H1 (cell line): ENCODE measurements at regions not wholly inside any gene's neighbourhood (a gene's known extent, or its start where the extent isn't known, plus 50 kb on each side); places are given as distances from the start of the nearest gene placed in this dataset.

Experiments
- BACH1 ChIP-seq: IDR thresholded peaks from 2 replicates; pipeline ENCODE4 v1.6.1; 2012; ENCODE audit warnings: low read length, improper control_type of control experiment
- BRCA1 ChIP-seq: IDR thresholded peaks from 2 replicates; pipeline ENCODE4 v1.6.1; 2012; ENCODE audit warnings: low read depth, low read length, improper control_type of control experiment
- HDAC2 ChIP-seq, 2 experiments: fragments of 300-600 bp in 1 of 2; sonication (generic) in 1 of 2; IDR thresholded peaks; 2 replicates each; pipeline ENCODE4 v1.6.1; 2011 to 2012; ENCODE audit warnings: low read depth in 2 of 2, low read length in 2 of 2, mild to moderate bottlenecking in 2 of 2, moderate library complexity in 2 of 2, borderline replicate concordance in 1 of 2, inconsistent platforms in 1 of 2
- KDM5A ChIP-seq: fragments of 200-600 bp; IDR thresholded peaks from 2 replicates; pipeline ENCODE4 v1.7.1; 2012; ENCODE audit warnings: mild to moderate bottlenecking, low read length, inconsistent platforms, mixed read lengths
- MAFK ChIP-seq: IDR thresholded peaks from 2 replicates; pipeline ENCODE4 v1.6.1; 2012; ENCODE audit warnings: low read depth, mild to moderate bottlenecking, improper control_type of control experiment, low read length
- NRF1 ChIP-seq: IDR thresholded peaks from 2 replicates; pipeline ENCODE4 v1.6.1; 2011; ENCODE audit warnings: mild to moderate bottlenecking, low read depth, low read length, improper control_type of control experiment
- POU5F1 ChIP-seq: IDR thresholded peaks from 2 replicates; pipeline ENCODE4 v1.6.1; 2011; ENCODE audit warnings: low read depth, mild to moderate bottlenecking, low read length, moderate library complexity
- RFX5 ChIP-seq: IDR thresholded peaks from 2 replicates; pipeline ENCODE4 v1.6.1; 2011; ENCODE audit warnings: low read depth, low read length, improper control_type of control experiment, borderline replicate concordance
- SIN3A ChIP-seq, 2 experiments: IDR thresholded peaks in 1 of 2; conservative IDR thresholded peaks in 1 of 2; 2 replicates each; pipeline ENCODE4 v1.6.1; 2011 to 2012; ENCODE audit warnings: low read length in 2 of 2, improper control_type of control experiment in 1 of 2, low read depth in 1 of 2, mild to moderate bottlenecking in 1 of 2
- SUZ12 ChIP-seq: fragments of 200-600 bp; sonication (generic); IDR thresholded peaks from 2 replicates; pipeline ENCODE4 v1.6.1; 2012; ENCODE audit warnings: mild to moderate bottlenecking, inconsistent platforms, low read length, moderate library complexity, mixed read lengths
- TF ChIP-seq, protein P1 (sequence below): fragments of 300-600 bp; sonication (generic); IDR thresholded peaks from 2 replicates; pipeline ENCODE4 v1.7.1; 2012; ENCODE audit warnings: low read length, moderate library complexity, mild to moderate bottlenecking, inconsistent platforms; ENCODE audit not compliant: insufficient replicate concordance
- TF ChIP-seq, protein P2 (sequence below): IDR thresholded peaks from 2 replicates; pipeline ENCODE4 v1.6.1; 2011; ENCODE audit warnings: low read depth, mild to moderate bottlenecking, low read length; ENCODE audit not compliant: insufficient read depth

GRCh38 chr6:2594868-2595267 is 155.9 kb downstream of the MYLK4 start (continued):
- TF ChIP-seq, protein P1, sequence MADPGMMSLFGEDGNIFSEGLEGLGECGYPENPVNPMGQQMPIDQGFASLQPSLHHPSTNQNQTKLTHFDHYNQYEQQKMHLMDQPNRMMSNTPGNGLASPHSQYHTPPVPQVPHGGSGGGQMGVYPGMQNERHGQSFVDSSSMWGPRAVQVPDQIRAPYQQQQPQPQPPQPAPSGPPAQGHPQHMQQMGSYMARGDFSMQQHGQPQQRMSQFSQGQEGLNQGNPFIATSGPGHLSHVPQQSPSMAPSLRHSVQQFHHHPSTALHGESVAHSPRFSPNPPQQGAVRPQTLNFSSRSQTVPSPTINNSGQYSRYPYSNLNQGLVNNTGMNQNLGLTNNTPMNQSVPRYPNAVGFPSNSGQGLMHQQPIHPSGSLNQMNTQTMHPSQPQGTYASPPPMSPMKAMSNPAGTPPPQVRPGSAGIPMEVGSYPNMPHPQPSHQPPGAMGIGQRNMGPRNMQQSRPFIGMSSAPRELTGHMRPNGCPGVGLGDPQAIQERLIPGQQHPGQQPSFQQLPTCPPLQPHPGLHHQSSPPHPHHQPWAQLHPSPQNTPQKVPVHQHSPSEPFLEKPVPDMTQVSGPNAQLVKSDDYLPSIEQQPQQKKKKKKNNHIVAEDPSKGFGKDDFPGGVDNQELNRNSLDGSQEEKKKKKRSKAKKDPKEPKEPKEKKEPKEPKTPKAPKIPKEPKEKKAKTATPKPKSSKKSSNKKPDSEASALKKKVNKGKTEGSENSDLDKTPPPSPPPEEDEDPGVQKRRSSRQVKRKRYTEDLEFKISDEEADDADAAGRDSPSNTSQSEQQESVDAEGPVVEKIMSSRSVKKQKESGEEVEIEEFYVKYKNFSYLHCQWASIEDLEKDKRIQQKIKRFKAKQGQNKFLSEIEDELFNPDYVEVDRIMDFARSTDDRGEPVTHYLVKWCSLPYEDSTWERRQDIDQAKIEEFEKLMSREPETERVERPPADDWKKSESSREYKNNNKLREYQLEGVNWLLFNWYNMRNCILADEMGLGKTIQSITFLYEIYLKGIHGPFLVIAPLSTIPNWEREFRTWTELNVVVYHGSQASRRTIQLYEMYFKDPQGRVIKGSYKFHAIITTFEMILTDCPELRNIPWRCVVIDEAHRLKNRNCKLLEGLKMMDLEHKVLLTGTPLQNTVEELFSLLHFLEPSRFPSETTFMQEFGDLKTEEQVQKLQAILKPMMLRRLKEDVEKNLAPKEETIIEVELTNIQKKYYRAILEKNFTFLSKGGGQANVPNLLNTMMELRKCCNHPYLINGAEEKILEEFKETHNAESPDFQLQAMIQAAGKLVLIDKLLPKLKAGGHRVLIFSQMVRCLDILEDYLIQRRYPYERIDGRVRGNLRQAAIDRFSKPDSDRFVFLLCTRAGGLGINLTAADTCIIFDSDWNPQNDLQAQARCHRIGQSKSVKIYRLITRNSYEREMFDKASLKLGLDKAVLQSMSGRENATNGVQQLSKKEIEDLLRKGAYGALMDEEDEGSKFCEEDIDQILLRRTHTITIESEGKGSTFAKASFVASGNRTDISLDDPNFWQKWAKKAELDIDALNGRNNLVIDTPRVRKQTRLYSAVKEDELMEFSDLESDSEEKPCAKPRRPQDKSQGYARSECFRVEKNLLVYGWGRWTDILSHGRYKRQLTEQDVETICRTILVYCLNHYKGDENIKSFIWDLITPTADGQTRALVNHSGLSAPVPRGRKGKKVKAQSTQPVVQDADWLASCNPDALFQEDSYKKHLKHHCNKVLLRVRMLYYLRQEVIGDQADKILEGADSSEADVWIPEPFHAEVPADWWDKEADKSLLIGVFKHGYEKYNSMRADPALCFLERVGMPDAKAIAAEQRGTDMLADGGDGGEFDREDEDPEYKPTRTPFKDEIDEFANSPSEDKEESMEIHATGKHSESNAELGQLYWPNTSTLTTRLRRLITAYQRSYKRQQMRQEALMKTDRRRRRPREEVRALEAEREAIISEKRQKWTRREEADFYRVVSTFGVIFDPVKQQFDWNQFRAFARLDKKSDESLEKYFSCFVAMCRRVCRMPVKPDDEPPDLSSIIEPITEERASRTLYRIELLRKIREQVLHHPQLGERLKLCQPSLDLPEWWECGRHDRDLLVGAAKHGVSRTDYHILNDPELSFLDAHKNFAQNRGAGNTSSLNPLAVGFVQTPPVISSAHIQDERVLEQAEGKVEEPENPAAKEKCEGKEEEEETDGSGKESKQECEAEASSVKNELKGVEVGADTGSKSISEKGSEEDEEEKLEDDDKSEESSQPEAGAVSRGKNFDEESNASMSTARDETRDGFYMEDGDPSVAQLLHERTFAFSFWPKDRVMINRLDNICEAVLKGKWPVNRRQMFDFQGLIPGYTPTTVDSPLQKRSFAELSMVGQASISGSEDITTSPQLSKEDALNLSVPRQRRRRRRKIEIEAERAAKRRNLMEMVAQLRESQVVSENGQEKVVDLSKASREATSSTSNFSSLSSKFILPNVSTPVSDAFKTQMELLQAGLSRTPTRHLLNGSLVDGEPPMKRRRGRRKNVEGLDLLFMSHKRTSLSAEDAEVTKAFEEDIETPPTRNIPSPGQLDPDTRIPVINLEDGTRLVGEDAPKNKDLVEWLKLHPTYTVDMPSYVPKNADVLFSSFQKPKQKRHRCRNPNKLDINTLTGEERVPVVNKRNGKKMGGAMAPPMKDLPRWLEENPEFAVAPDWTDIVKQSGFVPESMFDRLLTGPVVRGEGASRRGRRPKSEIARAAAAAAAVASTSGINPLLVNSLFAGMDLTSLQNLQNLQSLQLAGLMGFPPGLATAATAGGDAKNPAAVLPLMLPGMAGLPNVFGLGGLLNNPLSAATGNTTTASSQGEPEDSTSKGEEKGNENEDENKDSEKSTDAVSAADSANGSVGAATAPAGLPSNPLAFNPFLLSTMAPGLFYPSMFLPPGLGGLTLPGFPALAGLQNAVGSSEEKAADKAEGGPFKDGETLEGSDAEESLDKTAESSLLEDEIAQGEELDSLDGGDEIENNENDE = no peak
- no peak for TF ChIP-seq POU5F1
- no peak for TF ChIP-seq KDM5A
- TF ChIP-seq HDAC2 (IDR thresholded peaks at IDR 0.05; ENCODE audit: borderline replicate concordance in 1 of 2, low read depth in 2 of 2, low read length in 2 of 2) = no peak
- no peak for TF ChIP-seq RFX5
- no peak for TF ChIP-seq SUZ12
- no peak for TF ChIP-seq SIN3A (conservative IDR thresholded peaks at IDR 0.05 in 1 of 2, IDR thresholded peaks at IDR 0.05 in 1 of 2; ENCODE audit: low read depth in 1 of 2, low read length in 2 of 2)
- TF ChIP-seq MAFK = no peak
- no peak for TF ChIP-seq BACH1
- no peak for TF ChIP-seq BRCA1
- TF ChIP-seq, protein P2, sequence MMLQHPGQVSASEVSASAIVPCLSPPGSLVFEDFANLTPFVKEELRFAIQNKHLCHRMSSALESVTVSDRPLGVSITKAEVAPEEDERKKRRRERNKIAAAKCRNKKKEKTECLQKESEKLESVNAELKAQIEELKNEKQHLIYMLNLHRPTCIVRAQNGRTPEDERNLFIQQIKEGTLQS = no peak
- no peak for TF ChIP-seq NRF1
